ENCODE measurements at regions not wholly inside any gene's neighbourhood (a gene's known extent, or its start where the extent isn't known, plus 50 kb on each side); places are given as distances from the start of the nearest gene placed in this dataset.

GRCh38 chr11:32033491-32033890 is 57.4 kb upstream of the RCN1 start:
- Histone ChIP-seq H4K20me1 (replicated peaks; ENCODE audit: control insufficient read depth, insufficient read depth, low read length) (no peaks in the 10 kb centered on the region), H3K4me1 (replicated peaks in 1 of 2; ENCODE audit: control insufficient read depth in 2 of 2, insufficient read depth in 2 of 2, low read length in 2 of 2) (no peaks in the 10 kb centered on the region), H3K27me3 (ENCODE audit: control insufficient read depth in 2 of 2, insufficient read depth in 2 of 2, low read length in 2 of 2) (peaks cover 4 to 8% of the 10 kb centered on the region in 2 experiments), H2AFZ (ENCODE audit: low read depth, low read length) (no peak overlapping the region), H3K36me3 (ENCODE audit: control insufficient read depth, insufficient read depth, low read length) (no peaks in the 10 kb centered on the region), H3K9me1 (ENCODE audit: control insufficient read depth, insufficient read depth, low read length) (no peaks in the 10 kb centered on the region), H3K9me3 (replicated peaks; ENCODE audit: control insufficient read depth, insufficient read depth, low read depth, low read length) (no peaks in the 10 kb centered on the region), H3K4me2 (ENCODE audit: insufficient read depth, low read length) (no peak overlapping the region), H3K79me2 (ENCODE audit: control insufficient read depth, insufficient read depth, low read length) (no peaks in the 10 kb centered on the region), H3K9ac (ENCODE audit: insufficient read depth in 1 of 2, low read depth in 2 of 2, low read length in 2 of 2) (no peak overlapping the region), H3K27ac (ENCODE audit: extremely low read depth, low read depth, low read length) (no peak overlapping the region), H3K4me3 (no peak overlapping the region)
- DNase-seq (ENCODE audit: extremely low read depth in 1 of 4, low spot score in 3 of 4) (no peak), FAIRE-seq (no peak), ATAC-seq (no peak)
- intact Hi-C loops (cut with micrococcal nuclease), result no loop called here
- in situ Hi-C loops (cut with MboI), result no loop called here
- CTCF ChIA-PET (ENCODE audit: low intra/inter-chr PET ratio), result no interaction called here
- POLR2A ChIA-PET, result no interaction called here
- 0% methylated on average over 6 of the region's 6 CpGs for WGBS (ENCODE audit: insufficient coverage, low coverage, missing lambda C conversion rate)
- TF ChIP-seq FOXJ2 (tag; IDR thresholded peaks at IDR 0.05), result no peak
- no peak for TF ChIP-seq THRAP3 (IDR thresholded peaks at IDR 0.05; ENCODE audit: borderline replicate concordance)
- no peak for TF ChIP-seq TOE1 (IDR thresholded peaks at IDR 0.05; ENCODE audit: borderline replicate concordance)
- TF ChIP-seq TOE1 (CRISPR knock-in tag; IDR thresholded peaks at IDR 0.05; ENCODE audit: borderline replicate concordance, low read depth), result no peak
- TF ChIP-seq PATZ1 (CRISPR knock-in tag; IDR thresholded peaks at IDR 0.05; ENCODE audit: borderline replicate concordance), result no peak
- BruUV-seq (replicated peaks), result no TSS peak
